ENCODE measurements at regions not wholly inside any gene's neighbourhood (a gene's known extent, or its start where the extent isn't known, plus 50 kb on each side); places are given as distances from the start of the nearest gene placed in this dataset.

GRCh38 chr13:75946536-75947284 lies 310.6 kb downstream of the LMO7 start:
- TF ChIP-seq CTCF (IDR thresholded peaks at IDR 0.05; ENCODE audit: unreplicated experiment) = no peak
- no peaks in the 10 kb centered on the region for H3K4me1 Mint-ChIP-seq (ENCODE audit: low read depth)
- H3K27ac Mint-ChIP-seq = no peak overlapping the region
- no peaks in the 10 kb centered on the region for H3K9me3 Mint-ChIP-seq (ENCODE audit: low read depth)
- peaks cover 4% of the 10 kb centered on the region for H3K27me3 Mint-ChIP-seq
- no peak for DNase-seq (ENCODE audit: low spot score, unreplicated experiment)
- H3K36me3 Mint-ChIP-seq (ENCODE audit: insufficient read depth) = no peaks in the 10 kb centered on the region
- H3K4me3 Mint-ChIP-seq (ENCODE audit: low read depth) = no peak overlapping the region

GRCh38 chr13:75945841-75946482 lies 309.8 kb downstream of the LMO7 start:
- H3K36me3 Mint-ChIP-seq (ENCODE audit: insufficient read depth) = no peaks in the 10 kb centered on the region
- no peaks in the 10 kb centered on the region for H3K9me3 Mint-ChIP-seq (ENCODE audit: low read depth)
- DNase-seq (ENCODE audit: low spot score, unreplicated experiment) = no peak
- peaks cover 4% of the 10 kb centered on the region for H3K27me3 Mint-ChIP-seq
- no peak overlapping the region for H3K4me3 Mint-ChIP-seq (ENCODE audit: low read depth)
- TF ChIP-seq CTCF (IDR thresholded peaks at IDR 0.05; ENCODE audit: unreplicated experiment) = no peak
- no peak overlapping the region for H3K27ac Mint-ChIP-seq
- no peaks in the 10 kb centered on the region for H3K4me1 Mint-ChIP-seq (ENCODE audit: low read depth)

- Mint-ChIP-seq H3K27me3 (no peaks in the 10 kb centered on the region), H3K27ac (no peak overlapping the region), H3K4me3 (ENCODE audit: low read depth) (no peak overlapping the region), H3K9me3 (ENCODE audit: low read depth) (peaks cover 2% of the 10 kb centered on the region), H3K36me3 (ENCODE audit: insufficient read depth) (no peaks in the 10 kb centered on the region), H3K4me1 (ENCODE audit: low read depth) (no peaks in the 10 kb centered on the region)
- no peak for DNase-seq (ENCODE audit: low spot score, unreplicated experiment)
- no peak for TF ChIP-seq CTCF (IDR thresholded peaks at IDR 0.05; ENCODE audit: unreplicated experiment)
Measured at GRCh38 chr13:75938811-75939560, 302.9 kb downstream of the LMO7 start.

- Mint-ChIP-seq H3K36me3 (ENCODE audit: insufficient read depth) (no peaks in the 10 kb centered on the region), H3K9me3 (ENCODE audit: low read depth) (peaks cover 2% of the 10 kb centered on the region), H3K27ac (no peak overlapping the region), H3K4me3 (ENCODE audit: low read depth) (no peak overlapping the region), H3K27me3 (no peaks in the 10 kb centered on the region), H3K4me1 (ENCODE audit: low read depth) (no peaks in the 10 kb centered on the region)
- TF ChIP-seq CTCF (IDR thresholded peaks at IDR 0.05; ENCODE audit: unreplicated experiment) = no peak
- no peak for DNase-seq (ENCODE audit: low spot score, unreplicated experiment)
Measured at GRCh38 chr13:75936791-75937190, 300.7 kb downstream of the LMO7 start.

- no peaks in the 10 kb centered on the region for H3K4me1 Mint-ChIP-seq (ENCODE audit: low read depth)
- no peak for TF ChIP-seq CTCF (IDR thresholded peaks at IDR 0.05; ENCODE audit: unreplicated experiment)
- H3K9me3 Mint-ChIP-seq (ENCODE audit: low read depth) = peaks cover 2% of the 10 kb centered on the region
- no peak overlapping the region for H3K4me3 Mint-ChIP-seq (ENCODE audit: low read depth)
- H3K27ac Mint-ChIP-seq = no peak overlapping the region
- no peaks in the 10 kb centered on the region for H3K27me3 Mint-ChIP-seq
- H3K36me3 Mint-ChIP-seq (ENCODE audit: insufficient read depth) = no peaks in the 10 kb centered on the region
- DNase-seq (ENCODE audit: low spot score, unreplicated experiment) = no peak
Measured at GRCh38 chr13:75935805-75936204, 299.7 kb downstream of the LMO7 start.
